ENCODE measurements at regions not wholly inside any gene's neighbourhood (a gene's known extent, or its start where the extent isn't known, plus 50 kb on each side); places are given as distances from the start of the nearest gene placed in this dataset.

DNA sequence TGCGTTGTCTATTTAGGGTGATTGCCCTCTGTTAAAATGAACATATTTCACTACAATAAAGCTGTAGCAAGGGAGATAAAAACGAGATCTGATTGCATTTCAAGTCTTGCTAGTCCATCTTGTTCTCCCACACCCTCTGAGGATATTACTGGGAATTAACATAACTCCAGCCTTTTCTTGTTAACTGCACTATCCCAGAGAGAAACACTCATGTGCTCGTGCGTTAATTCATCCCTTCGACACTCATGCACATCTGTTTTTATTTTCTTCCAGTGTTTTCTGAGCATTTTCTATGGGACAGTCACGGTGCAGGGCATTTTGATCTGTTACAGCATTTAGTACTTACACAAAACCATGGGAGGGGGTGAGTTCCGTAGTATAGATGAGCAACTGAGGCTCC, 202.1 kb downstream of the CYLD start:
- Mint-ChIP-seq H3K4me1 (ENCODE audit: low read depth, unreplicated experiment) (no peaks in the 10 kb centered on the region), H3K4me3 (ENCODE audit: unreplicated experiment) (no peak overlapping the region), H3K9me3 (ENCODE audit: unreplicated experiment) (no peaks in the 10 kb centered on the region), H3K27me3 (ENCODE audit: low read depth, unreplicated experiment) (peaks cover 14% of the 10 kb centered on the region), H3K36me3 (ENCODE audit: low read depth, unreplicated experiment) (no peaks in the 10 kb centered on the region), H3K27ac (ENCODE audit: unreplicated experiment) (no peak overlapping the region)
- Histone ChIP-seq H3K79me2 (ENCODE audit: insufficient read depth, low read length) (no peaks in the 10 kb centered on the region), H3K4me1 (ENCODE audit: insufficient read depth, low read length) (no peaks in the 10 kb centered on the region), H3K9me3 (ENCODE audit: insufficient read depth, low read depth, low read length) (no peaks in the 10 kb centered on the region), H3K4me2 (ENCODE audit: low read length) (no peak overlapping the region), H2AFZ (ENCODE audit: low read depth, low read length) (no peak overlapping the region), H4K20me1 (ENCODE audit: insufficient read depth, low read length) (no peaks in the 10 kb centered on the region), H3K36me3 (ENCODE audit: insufficient read depth, low read length) (no peaks in the 10 kb centered on the region), H3K9ac (ENCODE audit: low read length) (no peak overlapping the region), H3K27me3 (ENCODE audit: insufficient read depth, low read length) (peaks cover 3% of the 10 kb centered on the region), H3K4me3 (ENCODE audit: insufficient read depth, low read depth, low read length) (no peak overlapping the region), H3K27ac (ENCODE audit: low read depth, low read length) (no peak overlapping the region)
- DNase-seq (ENCODE audit: low read depth) (no peak), FAIRE-seq (no peak)
- TF ChIP-seq EZH2 (IDR thresholded peaks at IDR 0.05; ENCODE audit: insufficient read depth, low read length) = no peak

DNA sequence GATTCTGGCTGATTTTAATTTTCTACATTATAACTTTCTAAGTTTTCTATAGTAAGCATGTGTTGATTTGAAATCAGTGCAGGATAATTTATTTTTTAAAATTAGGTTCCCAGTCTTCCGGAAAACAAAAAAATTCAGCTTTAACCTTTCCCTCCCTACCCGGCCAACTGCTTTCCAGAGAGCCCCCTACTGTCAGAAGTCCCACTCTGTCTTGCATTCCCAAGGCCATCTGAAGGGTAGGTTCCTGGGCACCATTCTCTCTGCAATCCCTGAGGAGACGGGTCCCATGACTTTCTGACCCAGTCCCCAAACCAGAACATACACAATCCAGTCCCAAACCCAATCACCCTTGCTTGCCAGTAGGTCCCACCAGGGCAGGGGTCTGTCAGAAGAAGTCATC, 200.3 kb downstream of the CYLD start:
- Mint-ChIP-seq H3K9me3 (ENCODE audit: unreplicated experiment) (no peaks in the 10 kb centered on the region), H3K4me3 (ENCODE audit: unreplicated experiment) (no peak overlapping the region), H3K36me3 (ENCODE audit: low read depth, unreplicated experiment) (no peaks in the 10 kb centered on the region), H3K27me3 (ENCODE audit: low read depth, unreplicated experiment) (peaks cover 13% of the 10 kb centered on the region), H3K27ac (ENCODE audit: unreplicated experiment) (no peak overlapping the region), H3K4me1 (ENCODE audit: low read depth, unreplicated experiment) (no peaks in the 10 kb centered on the region)
- Histone ChIP-seq H3K27ac (ENCODE audit: low read depth, low read length) (no peak overlapping the region), H4K20me1 (ENCODE audit: insufficient read depth, low read length) (no peaks in the 10 kb centered on the region), H3K4me2 (ENCODE audit: low read length) (no peak overlapping the region), H3K9ac (ENCODE audit: low read length) (no peak overlapping the region), H3K9me3 (ENCODE audit: insufficient read depth, low read depth, low read length) (no peaks in the 10 kb centered on the region), H2AFZ (ENCODE audit: low read depth, low read length) (no peak overlapping the region), H3K27me3 (ENCODE audit: insufficient read depth, low read length) (peaks cover 3% of the 10 kb centered on the region), H3K36me3 (ENCODE audit: insufficient read depth, low read length) (no peaks in the 10 kb centered on the region), H3K79me2 (ENCODE audit: insufficient read depth, low read length) (no peaks in the 10 kb centered on the region), H3K4me3 (ENCODE audit: insufficient read depth, low read depth, low read length) (no peak overlapping the region), H3K4me1 (ENCODE audit: insufficient read depth, low read length) (no peaks in the 10 kb centered on the region)
- DNase-seq (ENCODE audit: low read depth) (no peak), FAIRE-seq (no peak)
- no peak for TF ChIP-seq EZH2 (IDR thresholded peaks at IDR 0.05; ENCODE audit: insufficient read depth, low read length)
- TF ChIP-seq, protein P1, sequence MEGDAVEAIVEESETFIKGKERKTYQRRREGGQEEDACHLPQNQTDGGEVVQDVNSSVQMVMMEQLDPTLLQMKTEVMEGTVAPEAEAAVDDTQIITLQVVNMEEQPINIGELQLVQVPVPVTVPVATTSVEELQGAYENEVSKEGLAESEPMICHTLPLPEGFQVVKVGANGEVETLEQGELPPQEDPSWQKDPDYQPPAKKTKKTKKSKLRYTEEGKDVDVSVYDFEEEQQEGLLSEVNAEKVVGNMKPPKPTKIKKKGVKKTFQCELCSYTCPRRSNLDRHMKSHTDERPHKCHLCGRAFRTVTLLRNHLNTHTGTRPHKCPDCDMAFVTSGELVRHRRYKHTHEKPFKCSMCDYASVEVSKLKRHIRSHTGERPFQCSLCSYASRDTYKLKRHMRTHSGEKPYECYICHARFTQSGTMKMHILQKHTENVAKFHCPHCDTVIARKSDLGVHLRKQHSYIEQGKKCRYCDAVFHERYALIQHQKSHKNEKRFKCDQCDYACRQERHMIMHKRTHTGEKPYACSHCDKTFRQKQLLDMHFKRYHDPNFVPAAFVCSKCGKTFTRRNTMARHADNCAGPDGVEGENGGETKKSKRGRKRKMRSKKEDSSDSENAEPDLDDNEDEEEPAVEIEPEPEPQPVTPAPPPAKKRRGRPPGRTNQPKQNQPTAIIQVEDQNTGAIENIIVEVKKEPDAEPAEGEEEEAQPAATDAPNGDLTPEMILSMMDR (IDR thresholded peaks at IDR 0.05; ENCODE audit: insufficient read depth, low read depth, low read length) = no peak

DNA sequence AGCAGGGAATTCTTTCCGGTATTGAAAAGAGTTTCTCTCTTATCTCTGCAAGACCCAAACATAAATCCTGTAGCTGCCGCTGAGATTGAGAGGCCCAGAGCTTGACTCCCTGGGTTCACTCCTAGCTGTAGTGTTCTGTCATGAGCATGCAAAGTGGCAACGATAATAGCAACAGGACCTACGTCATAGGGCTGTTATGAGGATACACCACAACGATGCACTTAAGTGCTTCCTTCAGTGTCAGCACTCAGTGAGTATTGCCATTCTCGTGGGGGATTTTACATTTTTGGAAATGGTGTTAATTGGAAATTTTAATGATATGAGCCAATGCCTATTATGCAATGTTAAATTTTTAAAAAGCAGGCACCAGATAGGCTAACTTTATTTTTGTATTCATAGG, 199.8 kb downstream of the CYLD start:
- Mint-ChIP-seq H3K27ac (ENCODE audit: unreplicated experiment) (no peak overlapping the region), H3K9me3 (ENCODE audit: unreplicated experiment) (no peaks in the 10 kb centered on the region), H3K4me3 (ENCODE audit: unreplicated experiment) (no peak overlapping the region), H3K4me1 (ENCODE audit: low read depth, unreplicated experiment) (no peaks in the 10 kb centered on the region), H3K36me3 (ENCODE audit: low read depth, unreplicated experiment) (no peaks in the 10 kb centered on the region), H3K27me3 (ENCODE audit: low read depth, unreplicated experiment) (peaks cover 13% of the 10 kb centered on the region)
- no peaks in the 10 kb centered on the region for H3K4me1 ChIP-seq (ENCODE audit: insufficient read depth, low read length)
- H3K27ac ChIP-seq (ENCODE audit: low read depth, low read length) = no peak overlapping the region
- no peak for FAIRE-seq
- H4K20me1 ChIP-seq (ENCODE audit: insufficient read depth, low read length) = no peaks in the 10 kb centered on the region
- no peak overlapping the region for H3K9ac ChIP-seq (ENCODE audit: low read length)
- H3K36me3 ChIP-seq (ENCODE audit: insufficient read depth, low read length) = no peaks in the 10 kb centered on the region
- H3K4me2 ChIP-seq (ENCODE audit: low read length) = no peak overlapping the region
- TF ChIP-seq, protein P1 (IDR thresholded peaks at IDR 0.05; ENCODE audit: insufficient read depth, low read depth, low read length) = no peak
- H3K4me3 ChIP-seq (ENCODE audit: insufficient read depth, low read depth, low read length) = no peak overlapping the region
- H3K9me3 ChIP-seq (ENCODE audit: insufficient read depth, low read depth, low read length) = no peaks in the 10 kb centered on the region
- no peaks in the 10 kb centered on the region for H3K79me2 ChIP-seq (ENCODE audit: insufficient read depth, low read length)
- peaks cover 3% of the 10 kb centered on the region for H3K27me3 ChIP-seq (ENCODE audit: insufficient read depth, low read length)
- H2AFZ ChIP-seq (ENCODE audit: low read depth, low read length) = no peak overlapping the region
- no peak for DNase-seq (ENCODE audit: low read depth)
